Hematopoietic multipotent progenitor cell treated with erythropoietin and hydrocortisone succinate and interleukin-3 and kit ligand, for 15 days (in vitro differentiated cells): ENCODE measurements at regions not wholly inside any gene's neighbourhood (a gene's known extent, or its start where the extent isn't known, plus 50 kb on each side); places are given as distances from the start of the nearest gene placed in this dataset.

ENCODE experiments used
- DNase-seq: peaks from one replicate; pipeline ENCODE4 v3.0.0-alpha.2; 2015; ENCODE audit warnings: low spot score

- DNase-seq, result no peak
Observed at GRCh38 chr20:57080796-57081195, 185.6 kb downstream of the BMP7 start.

GRCh38 chr20:57082357-57082945, 184.0 kb downstream of the BMP7 start:
- no peak for DNase-seq

GRCh38 chr20:57083072-57083471, 183.4 kb downstream of the BMP7 start:
- no peak for DNase-seq

DNA sequence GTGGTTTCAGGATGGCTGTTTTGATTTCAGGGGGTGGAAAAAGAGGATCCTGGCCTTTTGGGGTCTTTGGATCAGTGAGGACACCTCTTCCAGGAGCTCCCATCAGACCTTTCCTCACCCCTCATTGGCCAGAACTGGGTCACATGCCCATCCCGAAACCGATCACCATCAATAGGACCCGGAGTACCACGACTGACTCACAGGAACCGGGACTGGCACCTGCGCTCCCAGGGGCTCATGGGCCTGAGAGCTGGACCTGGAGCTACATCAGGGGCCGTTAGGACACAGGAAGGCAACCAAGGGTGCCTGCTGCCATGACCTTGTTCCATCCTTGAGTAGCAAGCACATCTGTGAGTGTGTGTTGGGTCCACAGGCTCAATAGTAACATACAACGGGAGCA, 180.4 kb downstream of the BMP7 start:
- no peak for DNase-seq

- DNase-seq, result no peak
Observed at GRCh38 chr20:57087102-57087501, 179.3 kb downstream of the BMP7 start.

DNA sequence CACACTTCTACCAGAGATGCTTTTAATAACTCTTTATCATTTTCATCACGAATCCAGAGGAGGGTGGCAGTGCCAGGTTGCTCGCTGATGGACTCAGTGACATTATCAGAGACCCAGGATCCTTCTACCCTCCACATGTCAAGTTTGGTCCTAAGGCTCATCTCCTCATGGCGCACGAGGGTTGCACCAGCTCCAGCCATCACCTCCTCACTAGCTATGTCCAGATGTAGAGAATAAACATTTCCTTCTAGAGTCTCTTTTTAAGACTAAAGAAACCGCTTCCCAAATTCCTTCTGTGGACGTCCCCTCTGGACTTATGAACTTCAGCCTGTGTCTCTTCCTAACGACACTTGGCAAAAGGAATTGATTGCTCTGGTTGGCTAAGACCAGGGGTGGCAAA, 178.7 kb downstream of the BMP7 start:
- no peak for DNase-seq

DNA sequence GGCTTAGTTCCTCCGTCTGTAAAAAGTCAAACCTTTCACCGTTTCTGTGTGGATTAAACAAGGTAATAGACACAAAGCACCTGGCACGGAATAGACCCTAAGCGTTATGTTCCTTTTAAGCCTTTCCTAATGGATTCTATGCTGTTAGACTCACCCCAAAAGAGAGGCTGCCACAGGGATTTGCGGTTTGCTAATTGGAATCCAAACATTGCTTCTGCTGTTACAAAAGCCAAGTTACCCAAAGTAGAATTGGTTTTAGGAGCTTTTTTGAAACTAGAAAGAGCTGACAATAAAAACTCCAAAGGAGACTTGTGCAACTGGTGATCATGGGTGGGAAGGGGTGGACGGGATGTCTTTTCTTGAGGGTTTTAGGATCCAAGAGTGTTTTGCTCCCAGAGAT, 178.0 kb downstream of the BMP7 start:
- DNase-seq, result no peak

DNA sequence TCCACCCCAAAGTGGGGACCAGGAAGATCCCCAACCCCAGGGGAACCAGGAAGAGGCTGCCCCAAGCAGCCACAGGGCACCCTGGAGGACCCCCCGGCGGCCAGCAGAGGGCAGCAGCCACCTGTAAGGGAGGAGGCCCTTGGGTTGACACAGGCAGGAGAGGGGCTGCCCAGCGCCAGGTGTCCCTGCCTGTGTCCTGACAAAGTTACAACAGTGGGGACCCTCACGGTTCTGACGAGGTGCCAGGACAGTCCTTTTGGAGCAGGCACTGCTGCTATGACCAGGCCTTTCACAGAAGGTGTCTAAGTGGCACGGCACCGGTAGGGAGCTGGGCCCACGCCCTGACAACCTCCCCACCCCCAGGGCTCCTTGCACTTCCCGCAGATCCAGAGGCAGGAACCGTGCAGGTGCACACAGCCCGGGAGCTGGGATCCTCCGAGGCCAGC, 176.7 kb downstream of the BMP7 start:
- peak; percentile 42 for DNase-seq

DNA sequence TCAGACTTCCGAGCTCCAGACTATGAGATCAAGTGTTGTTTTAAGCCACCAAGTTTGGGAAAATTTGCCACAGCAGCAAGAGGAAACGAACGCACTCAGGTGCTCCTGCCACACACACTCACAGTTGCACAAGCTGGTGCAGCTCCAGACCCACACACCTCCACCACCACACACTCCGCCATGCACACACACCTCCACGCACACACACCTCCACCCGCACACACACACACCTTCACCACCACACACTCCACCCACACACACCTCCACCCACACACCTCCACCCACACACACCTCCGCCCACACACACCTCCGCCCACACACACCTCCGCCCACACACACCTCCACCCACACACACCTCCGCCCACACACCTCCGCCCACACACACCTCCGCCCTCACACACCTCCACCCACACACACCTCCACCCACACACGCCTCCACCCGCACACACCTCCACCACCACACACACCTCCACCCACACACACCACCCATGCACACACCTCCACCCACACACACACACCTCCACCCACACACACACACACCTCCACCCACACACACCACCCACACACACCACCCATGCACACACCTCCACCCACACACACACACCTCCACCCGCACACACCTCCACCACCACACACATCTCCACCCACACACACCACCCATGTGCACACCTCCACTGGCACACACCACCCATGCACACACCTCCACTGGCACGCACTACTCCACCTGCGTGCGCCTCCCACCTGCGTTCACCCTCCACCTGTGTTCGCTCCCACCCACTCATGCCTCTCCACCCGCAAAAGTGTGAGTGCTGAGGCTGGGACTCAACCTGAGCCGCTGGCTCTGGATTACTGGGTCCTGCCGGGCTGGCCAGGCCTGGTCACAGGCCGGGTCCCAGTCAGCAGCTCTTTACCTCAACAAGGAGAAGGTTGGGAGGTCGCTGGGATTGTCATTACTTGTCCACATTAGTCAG, 175.6 kb downstream of the BMP7 start:
- no peak for DNase-seq

DNA sequence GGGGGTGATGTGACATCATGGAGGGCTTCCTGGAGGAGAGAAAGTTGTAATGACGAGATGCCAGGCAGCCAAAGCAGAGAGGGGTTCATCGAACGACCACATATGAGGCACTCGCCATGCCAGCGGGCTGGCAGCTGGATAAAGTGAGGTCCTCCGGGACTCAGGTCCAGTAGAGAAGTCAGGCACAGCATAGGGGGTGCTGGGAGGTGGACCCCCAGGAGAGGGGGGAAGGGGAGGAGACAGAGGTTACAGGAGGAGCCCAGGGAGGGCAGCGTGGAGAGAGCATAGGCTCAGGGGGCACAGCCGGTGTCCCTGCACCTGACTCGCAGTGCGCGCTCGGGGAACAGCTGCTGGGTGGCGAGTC, 174.7 kb downstream of the BMP7 start:
- no peak for DNase-seq

DNA sequence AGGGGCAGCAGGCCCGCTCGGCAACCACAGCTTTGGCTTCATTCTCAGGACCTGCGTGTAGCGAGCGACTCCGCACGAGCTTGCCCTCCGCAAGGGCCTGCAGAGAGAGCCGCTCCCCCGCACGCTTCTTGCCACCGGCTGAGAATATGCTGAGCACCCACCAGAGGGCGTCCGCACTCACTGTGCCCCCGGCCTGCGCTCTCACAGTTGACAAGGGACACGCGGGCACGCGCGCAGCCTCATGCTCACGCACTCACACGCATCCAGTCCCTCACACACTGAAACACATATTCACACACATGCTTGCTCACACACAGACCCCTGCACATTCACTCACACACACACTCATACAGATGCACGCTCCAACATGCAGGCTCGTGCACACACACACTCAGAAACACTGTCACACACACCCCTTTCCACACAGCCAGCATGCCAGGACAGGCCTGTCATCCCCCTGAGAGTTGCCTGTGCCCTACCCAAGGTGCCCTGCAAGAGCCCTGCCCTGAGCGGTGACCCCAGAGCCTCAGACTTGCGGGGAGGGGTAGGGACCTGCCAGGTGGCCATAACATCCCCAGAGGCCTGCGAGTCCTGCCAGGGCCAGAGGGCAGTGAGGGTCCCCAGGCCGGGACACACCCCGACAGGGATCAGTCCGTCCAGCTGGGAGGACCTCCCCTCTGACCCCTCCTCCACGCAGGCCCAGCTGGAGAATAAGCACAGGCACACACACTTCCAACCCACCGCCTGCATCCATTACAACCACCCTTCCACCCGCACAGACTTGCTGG, 174.1 kb downstream of the BMP7 start:
- DNase-seq, result peak; percentile 43

- no peak for DNase-seq
Observed at GRCh38 chr20:57092900-57093530, 173.4 kb downstream of the BMP7 start.

- DNase-seq, result no peak
Observed at GRCh38 chr20:57093766-57094165, 172.7 kb downstream of the BMP7 start.

GRCh38 chr20:57094252-57094891, 172.1 kb downstream of the BMP7 start:
- no peak for DNase-seq

DNA sequence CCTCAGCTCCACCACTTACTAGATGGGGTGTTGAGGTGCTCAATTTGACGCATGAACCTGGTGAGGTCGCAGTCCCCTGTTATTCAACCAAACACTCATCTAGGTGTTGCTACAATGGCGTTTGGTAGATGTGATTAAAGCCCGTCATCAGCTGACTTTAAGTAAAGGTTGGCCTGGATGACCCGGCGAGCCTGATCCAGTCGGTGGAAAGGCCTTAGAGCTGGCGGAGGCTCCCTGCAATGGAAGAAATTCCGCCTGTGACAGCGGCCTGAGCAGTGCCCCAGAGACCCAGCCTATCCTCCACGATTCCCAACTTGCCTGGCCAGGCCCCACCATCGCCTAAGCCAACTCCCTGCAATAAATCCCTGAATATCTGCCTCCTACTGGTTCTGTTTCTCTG, 171.4 kb downstream of the BMP7 start:
- DNase-seq, result no peak

DNA sequence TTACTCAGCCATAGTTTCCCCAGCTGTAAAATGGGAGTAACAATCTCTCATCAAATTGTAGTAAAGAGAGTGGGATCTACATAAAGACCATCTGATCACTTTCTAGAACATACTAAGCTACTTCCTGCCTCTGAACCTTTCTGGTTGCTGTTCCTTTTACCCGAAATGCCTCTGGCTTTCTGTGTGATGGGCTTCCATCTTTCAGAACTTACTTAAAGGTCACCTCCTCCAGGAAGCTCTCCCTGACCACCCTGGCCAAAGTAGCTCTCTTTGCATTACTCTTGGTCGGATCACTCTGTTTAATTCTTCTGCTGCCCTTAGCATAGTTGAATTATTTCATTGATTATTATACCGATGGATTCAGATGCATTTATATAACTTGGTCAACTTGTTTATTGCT, 171.0 kb downstream of the BMP7 start:
- DNase-seq, result no peak

DNA sequence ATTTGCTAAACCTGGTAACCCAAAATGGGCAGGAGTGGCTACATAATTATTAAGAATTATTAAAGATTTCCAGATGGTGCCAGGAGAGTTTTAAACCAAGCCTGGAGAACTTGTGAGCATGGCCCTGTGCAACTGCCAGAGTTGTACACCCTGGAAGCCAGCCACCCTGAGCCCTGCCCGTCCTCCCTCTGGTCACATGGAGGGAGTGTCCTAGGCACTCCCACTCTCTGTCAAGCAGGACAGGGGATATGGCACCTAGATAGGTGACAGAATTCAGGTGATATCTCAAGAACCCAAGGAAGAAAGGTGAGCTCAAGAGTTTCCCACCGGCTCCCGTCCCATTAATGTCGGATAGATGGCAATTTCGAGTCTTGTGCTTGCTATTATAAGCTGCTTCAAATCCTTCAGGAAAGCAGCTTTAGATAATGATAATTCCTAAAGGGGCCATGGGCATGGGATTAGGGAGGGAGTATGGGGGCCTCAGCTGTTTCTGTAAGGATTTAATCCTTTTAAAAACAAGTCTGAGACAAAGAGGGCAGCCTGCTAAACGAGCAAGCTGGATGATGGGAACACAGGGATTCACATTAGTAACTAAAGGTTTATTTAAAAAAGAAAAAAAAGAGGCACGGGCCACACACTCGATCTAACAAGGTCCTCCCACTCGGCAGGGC, 169.1 kb downstream of the BMP7 start:
- DNase-seq, result no peak

DNA sequence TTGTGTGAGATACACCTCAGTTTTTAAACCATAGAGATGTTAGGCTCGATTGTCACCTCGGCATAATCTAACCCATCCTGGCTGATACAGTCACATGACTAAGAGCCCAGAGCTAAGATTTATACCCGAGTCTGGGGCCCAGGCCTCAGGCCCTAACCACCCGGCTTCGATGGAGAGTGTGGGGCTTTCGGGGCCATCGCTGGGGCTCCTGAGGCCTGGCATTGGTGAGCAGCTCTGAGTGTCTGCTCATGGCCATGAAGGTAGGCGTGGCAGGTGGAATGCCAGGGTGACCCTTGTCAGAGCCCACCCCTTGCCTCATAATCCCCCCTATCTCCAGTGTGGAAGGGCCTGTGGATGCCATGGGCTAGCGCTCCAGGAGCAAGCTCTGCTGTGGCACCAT, 164.3 kb downstream of the BMP7 start:
- DNase-seq, result no peak

DNA sequence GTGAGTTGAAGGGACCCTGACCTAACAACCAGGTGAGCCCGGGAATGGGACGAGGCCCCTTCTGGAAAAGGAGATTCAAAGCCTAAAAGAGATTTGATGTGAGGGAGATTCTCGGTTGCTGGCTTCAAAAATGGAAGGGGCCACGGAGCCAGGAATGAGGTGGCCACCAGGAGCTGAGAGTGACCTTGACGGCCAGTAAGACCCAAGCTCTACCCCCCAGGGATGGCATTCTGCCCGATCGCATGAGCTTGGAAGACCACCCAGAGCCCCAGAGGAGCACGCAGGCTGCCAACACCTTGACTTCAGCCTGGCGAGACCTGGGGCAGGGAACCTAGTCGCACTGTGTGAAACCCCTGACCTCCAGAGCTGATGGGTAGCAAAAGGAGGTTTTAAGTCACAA, 163.9 kb downstream of the BMP7 start:
- DNase-seq, result no peak

- no peak for DNase-seq
Observed at GRCh38 chr20:57103146-57103800, 163.2 kb downstream of the BMP7 start.

- DNase-seq, result no peak
Observed at GRCh38 chr20:57104113-57104512, 162.3 kb downstream of the BMP7 start.
